GM19467 (cell line): ENCODE measurements at regions not wholly inside any gene's neighbourhood (a gene's known extent, or its start where the extent isn't known, plus 50 kb on each side); places are given as distances from the start of the nearest gene placed in this dataset.

Experiments
- ATAC-seq: cut with Tn5 transposase; IDR thresholded peaks from one replicate; pipeline ENCODE4 v1.9.1; 2021; ENCODE audit warnings: mild to moderate bottlenecking, moderate library complexity; ENCODE audit not compliant: unreplicated experiment

- ATAC-seq: no peak
Measured at GRCh38 chr20:1798982-1799381, 96.2 kb upstream of the SIRPA start.

DNA sequence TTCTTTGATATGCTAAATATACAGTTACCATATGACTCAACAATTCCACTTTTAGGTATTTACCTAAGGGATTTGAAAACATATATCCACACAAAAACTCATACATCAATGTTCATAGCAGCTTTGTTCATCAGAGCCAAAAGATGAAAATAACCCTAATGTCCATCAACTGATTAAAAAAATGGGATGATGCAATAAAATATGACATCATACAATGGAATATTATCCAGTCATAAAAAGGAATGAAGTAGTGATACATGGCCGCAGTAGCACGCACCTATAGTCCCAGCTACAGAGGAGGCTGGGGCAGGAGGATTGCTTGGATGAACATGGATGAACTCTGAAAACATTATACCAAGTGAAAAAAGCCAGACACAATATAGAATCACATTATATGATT, 101.4 kb upstream of the SIRPA start:
- no peak for ATAC-seq

DNA sequence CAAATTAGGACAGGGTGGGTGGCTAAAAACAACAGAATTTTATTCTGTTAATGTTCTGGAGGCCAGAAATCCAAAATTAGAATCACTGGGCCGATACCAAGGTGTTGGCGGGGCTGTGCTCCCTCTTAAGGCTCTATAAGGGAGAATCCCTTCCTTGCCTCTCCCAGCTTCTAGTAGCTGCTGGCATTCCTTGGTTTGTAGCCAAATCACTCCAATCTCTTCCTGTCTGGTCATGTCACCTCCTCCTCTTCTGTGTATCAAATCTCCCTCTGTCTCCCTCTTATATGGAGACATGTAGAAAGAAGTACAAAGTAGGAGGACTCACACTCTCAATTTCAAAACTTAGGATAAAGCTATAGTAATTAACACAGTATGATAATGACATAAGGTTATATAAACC, 102.9 kb upstream of the SIRPA start:
- no peak for ATAC-seq

DNA sequence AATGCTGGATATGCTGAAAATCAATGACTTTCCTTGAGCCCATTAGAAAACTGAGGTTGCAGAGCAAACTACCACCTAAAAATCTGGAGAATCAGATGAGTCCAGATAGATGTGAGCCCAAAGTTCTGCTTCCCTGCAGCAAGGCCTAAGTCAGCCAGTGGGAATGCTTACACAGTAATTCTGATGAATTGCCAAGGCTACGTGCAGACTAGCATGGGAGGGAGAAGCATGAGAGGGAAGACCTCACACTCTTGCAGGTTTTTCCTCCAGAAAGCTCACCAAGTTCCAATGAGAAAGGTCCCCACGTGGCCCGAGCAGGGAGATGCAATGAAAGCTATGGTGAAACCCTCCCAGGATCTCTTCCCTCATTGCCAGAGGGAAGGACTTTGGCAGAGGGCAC, 104.8 kb upstream of the SIRPA start:
- ATAC-seq: no peak

DNA sequence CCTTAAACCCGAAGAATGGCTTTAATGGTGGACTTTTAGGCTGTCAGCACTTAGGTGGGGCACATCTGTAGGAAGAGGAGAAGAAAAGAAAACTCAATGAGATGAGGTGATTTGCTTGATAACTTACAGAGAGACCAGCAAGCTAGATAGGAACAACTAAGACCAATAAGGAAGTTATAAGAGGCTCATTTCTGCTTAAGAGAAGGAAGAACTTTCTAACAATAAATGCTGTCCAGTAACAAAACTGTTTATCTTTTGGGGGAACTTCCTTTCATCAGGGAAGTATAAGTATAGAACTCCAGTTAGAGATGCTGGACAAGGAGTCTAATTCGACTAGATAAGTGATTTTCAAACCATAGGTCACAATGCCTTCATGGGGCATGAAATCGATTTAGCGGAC, 107.2 kb upstream of the SIRPA start:
- no peak for ATAC-seq

DNA sequence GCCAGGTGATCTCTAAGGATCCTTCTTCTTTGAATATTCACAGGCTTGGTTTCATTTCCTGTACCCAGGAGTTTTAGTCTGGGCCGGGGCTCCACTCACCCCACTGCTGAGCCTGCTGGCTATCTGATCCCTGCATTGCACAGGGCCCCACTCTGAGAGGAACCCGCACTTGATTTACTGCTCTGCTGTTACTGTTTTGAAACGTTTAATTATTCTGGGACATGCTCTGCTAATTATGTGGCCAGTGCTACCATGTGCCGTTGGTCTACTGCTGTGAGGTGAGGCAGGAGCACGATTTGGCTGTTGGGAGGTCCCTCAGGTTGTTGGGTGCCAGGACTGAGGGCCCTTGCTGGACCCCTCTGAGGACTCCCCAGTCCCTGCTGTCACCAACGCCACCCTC, 108.7 kb upstream of the SIRPA start:
- ATAC-seq: no peak

- no peak for ATAC-seq
Measured at GRCh38 chr20:1784586-1784985, 110.6 kb upstream of the SIRPA start.

DNA sequence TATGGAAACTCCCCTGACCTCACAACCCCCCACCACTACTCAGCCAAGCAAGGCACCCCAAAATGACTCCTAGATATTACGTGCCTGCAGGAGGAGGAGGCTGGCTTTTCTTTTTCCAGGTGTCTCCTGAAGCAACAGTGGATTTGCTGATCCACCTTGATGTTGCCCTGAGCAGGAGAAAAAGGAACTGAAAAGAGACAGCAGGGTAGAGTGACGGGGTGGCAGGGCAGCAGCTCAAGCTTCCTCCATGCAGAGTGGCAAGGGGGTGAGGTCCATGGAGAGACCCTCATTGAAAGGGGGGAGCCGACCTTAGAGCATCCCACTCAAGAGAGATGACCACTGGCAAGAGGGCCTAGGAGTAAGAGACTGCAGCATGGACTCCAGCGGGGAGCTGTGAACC, 112.0 kb upstream of the SIRPA start:
- ATAC-seq: no peak

DNA sequence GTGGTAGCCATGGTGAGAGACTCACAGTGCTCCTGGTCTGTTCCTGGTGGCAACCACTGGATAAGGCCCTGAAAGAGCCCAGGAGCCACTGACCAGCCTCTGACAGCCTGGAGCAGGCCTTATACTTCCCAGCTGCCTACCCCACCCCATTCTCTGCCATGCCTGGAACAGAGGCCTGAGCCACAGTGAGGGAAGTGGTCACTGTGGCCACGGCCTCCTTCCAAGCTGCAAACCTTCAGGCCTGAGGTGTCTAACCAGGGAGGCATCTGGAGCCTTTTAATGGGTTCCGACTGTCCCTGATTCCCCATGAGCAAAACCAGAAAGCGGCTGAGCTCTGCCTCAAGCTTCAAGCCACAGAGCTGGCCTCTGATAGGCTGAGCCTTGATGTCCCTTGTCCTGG, 113.0 kb upstream of the SIRPA start:
- no peak for ATAC-seq

GRCh38 chr20:1779567-1779966, 115.6 kb upstream of the SIRPA start:
- ATAC-seq: no peak

GRCh38 chr20:1778338-1778737, 116.9 kb upstream of the SIRPA start:
- no peak for ATAC-seq

GRCh38 chr20:1777476-1777820, 117.8 kb upstream of the SIRPA start:
- ATAC-seq: no peak

DNA sequence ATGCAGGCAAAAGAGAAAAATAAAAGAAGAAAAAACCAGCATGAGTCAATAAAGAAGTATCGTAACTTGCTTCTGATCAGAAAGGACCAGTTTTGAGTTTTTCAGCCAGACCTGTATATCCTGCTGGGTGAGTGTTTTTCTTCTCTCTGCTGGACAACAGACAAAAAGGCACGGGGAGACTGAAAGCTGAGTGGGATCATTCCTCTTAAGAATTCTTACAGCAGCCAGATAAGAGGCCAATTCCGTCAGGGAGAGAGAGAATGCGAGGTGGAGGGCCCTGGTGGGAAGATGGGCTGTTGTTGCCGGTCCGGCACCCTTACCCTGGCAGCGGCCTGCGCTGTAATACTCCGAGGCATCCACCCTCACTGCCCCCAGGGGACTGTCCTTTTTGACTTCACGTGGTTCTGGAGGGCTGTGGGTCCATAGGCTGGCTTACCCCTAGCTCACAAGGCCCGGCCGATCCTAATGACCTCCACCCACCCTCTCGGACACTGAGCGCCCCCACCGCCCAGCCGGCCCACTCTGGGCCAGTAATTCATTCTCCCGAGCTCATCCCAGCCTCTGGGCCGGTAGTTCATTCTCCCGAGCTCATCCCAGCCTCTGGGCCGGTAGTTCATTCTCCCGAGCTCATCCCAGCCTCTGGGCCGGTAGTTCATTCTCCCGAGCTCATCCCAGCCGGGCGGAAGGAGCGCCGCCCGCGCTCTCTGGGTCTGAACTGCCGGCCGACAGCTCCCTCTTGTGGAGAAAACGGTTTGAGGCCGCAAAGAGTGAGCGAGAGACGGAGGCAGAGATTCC, 118.3 kb upstream of the SIRPA start:
- ATAC-seq: peak; percentile 75

GRCh38 chr20:1775117-1775516, 117.5 kb upstream of the SIRPG start:
- ATAC-seq: no peak

GRCh38 chr20:1774479-1774878, 116.9 kb upstream of the SIRPG start:
- no peak for ATAC-seq

GRCh38 chr20:1773816-1774215, 116.2 kb upstream of the SIRPG start:
- no peak for ATAC-seq

- no peak for ATAC-seq
Measured at GRCh38 chr20:1769491-1769890, 111.9 kb upstream of the SIRPG start.

- no peak for ATAC-seq
Measured at GRCh38 chr20:1766731-1767130, 109.2 kb upstream of the SIRPG start.

GRCh38 chr20:1764136-1765033, 106.8 kb upstream of the SIRPG start:
- ATAC-seq: peak; percentile 71

GRCh38 chr20:1761598-1761997, 104.0 kb upstream of the SIRPG start:
- ATAC-seq: no peak

DNA sequence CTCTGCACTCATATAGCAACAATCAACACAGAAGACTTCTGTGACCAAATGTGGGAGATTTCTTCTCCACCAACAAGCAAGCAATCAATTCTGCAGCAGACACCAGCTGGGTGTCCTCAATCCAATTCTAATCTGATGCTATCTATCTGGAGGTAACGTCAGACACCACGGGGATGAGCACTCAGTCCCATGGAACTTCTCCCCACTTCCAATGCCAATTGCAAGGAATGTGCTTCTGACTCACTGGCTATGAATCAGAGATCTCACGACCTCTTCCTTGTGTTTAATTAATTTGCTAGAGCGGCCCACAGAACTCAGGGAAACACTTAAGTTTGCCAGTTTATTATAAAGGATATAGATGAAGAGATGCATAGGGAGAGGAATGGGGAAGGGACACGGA, 103.5 kb upstream of the SIRPG start:
- no peak for ATAC-seq

DNA sequence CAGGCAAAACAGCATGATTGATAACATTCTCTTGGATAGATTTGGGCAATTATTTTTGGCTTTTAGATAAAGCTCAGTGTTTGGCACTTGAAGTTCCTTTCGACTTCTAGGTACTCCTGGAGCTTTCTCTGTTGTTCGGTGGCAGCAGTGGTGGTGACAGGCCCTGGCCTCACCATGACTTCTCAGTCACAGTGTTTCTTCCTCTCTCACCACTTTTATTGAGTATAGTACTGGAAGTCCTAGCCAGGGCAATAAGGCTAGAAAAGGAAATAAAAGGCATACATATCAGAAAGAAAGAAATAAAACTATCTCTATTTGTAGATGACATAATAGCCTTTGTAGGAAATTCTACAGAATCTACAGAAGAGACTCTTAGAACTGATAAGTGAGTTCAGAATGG, 101.2 kb upstream of the SIRPG start:
- no peak for ATAC-seq
